GM12891 (cell line): ENCODE measurements at regions not wholly inside any gene's neighbourhood (a gene's known extent, or its start where the extent isn't known, plus 50 kb on each side); places are given as distances from the start of the nearest gene placed in this dataset.

ENCODE experiments used
- POLR2A ChIP-seq: IDR thresholded peaks from 2 replicates; pipeline ENCODE4 v1.6.1; 2011; ENCODE audit warnings: low read depth, low read length, control low read depth
- TAF1 ChIP-seq: IDR thresholded peaks from 2 replicates; pipeline ENCODE4 v1.6.1; 2011; ENCODE audit warnings: low read depth, low read length, control low read depth

DNA sequence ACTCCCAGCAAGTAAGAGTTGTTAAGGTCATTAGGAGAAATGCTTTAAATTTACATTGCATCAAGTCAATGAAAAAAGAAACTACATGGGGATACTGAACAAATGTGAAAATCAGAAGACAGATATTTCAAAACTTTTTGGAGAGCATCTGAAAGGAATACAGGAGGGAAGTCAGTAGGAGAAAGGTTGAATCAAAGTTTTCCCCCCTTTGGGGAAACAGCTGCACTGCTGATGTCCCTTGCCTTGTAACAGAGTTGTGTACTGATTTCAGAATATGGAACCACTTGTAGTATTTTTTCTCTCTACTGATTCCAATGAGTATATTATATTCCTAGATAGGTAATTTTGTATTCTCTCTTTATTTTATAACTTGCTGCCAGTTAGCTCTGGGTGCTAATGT lies 592.5 kb upstream of the ZEB2 start:
- TF ChIP-seq TAF1, result no peak
- no peak for TF ChIP-seq POLR2A
